Naive thymus-derived CD4-positive, alpha-beta T cell (primary cell): ENCODE measurements at regions not wholly inside any gene's neighbourhood (a gene's known extent, or its start where the extent isn't known, plus 50 kb on each side); places are given as distances from the start of the nearest gene placed in this dataset.

Experiments used
- ATAC-seq: fragments of 150-1000 bp; cut with Tn5 transposase; 2 replicates; pipeline ENCODE4 v1.10.0; 2021; ENCODE audit warnings: mild to moderate bottlenecking, moderate library complexity
- CTCF ChIA-PET: fragments of 350-600 bp; sonication (Branson Sonifier 250); formaldehyde crosslinking; loops from one replicate; lab custom pipeline; 2021; ENCODE audit warnings: antibody characterized with exemption; lab: Charles Lee
- POLR2A ChIA-PET: fragments of 350-600 bp; sonication (Branson Sonifier 250); formaldehyde crosslinking; loops from one replicate; lab custom pipeline; 2021; ENCODE audit warnings: antibody characterized with exemption, inconsistent platforms; lab: Charles Lee
- DNase-seq, 9 donors: peaks; one replicate each; pipeline versions ENCODE4 v3.0.0 to v3.0.0-alpha.2; 2020 to 2022; ENCODE audit warnings: mixed read lengths in 1 of 9
- H3K27ac ChIP-seq: one replicate; pipeline ENCODE4 v1.7.0; 2013; ENCODE audit warnings: mild to moderate bottlenecking, low read depth, low read length, moderate library complexity
- H3K27me3 ChIP-seq, 2 donors: one replicate each; pipeline ENCODE4 v1.7.0; 2013; ENCODE audit warnings: low read length in 2 of 2, mild to moderate bottlenecking in 2 of 2, moderate library complexity in 2 of 2; ENCODE audit not compliant: control insufficient read depth in 2 of 2, insufficient read depth in 2 of 2
- H3K36me3 ChIP-seq, 3 experiments: 1 replicate in 2 of 3; 2 replicates in 1 of 3; pipeline ENCODE4 v1.7.0; 2013; ENCODE audit warnings: low read length in 3 of 3, mild to moderate bottlenecking in 3 of 3, moderate library complexity in 1 of 3; ENCODE audit not compliant: insufficient read depth in 3 of 3, control insufficient read depth in 2 of 3
- H3K4me1 ChIP-seq, 2 donors: one replicate each; pipeline ENCODE4 v1.7.0; 2013; ENCODE audit warnings: low read length in 2 of 2, mild to moderate bottlenecking in 2 of 2, moderate library complexity in 1 of 2; ENCODE audit not compliant: control insufficient read depth in 2 of 2, insufficient read depth in 2 of 2
- H3K4me3 ChIP-seq: 2 replicates; pipeline ENCODE4 v1.7.0; 2013; ENCODE audit warnings: mild to moderate bottlenecking, low read length
- H3K9me3 ChIP-seq, 3 experiments: 1 replicate in 2 of 3; 2 replicates in 1 of 3; pipeline ENCODE4 v1.7.0; 2013; ENCODE audit warnings: low read length in 3 of 3; ENCODE audit not compliant: control insufficient read depth in 2 of 3
- H3K27ac Mint-ChIP-seq, 9 donors: one replicate each; pipeline ENCODE4 v1.8.0; 2020 to 2022; ENCODE audit warnings: mixed read lengths in 9 of 9, mild to moderate bottlenecking in 8 of 9, moderate library complexity in 5 of 9, inconsistent platforms in 2 of 9
- H3K27me3 Mint-ChIP-seq, 5 donors: one replicate each; pipeline ENCODE4 v1.8.0; 2021 to 2022; ENCODE audit warnings: mixed read lengths in 5 of 5, mild to moderate bottlenecking in 1 of 5
- H3K36me3 Mint-ChIP-seq, 5 donors: one replicate each; pipeline ENCODE4 v1.8.0; 2020 to 2022; ENCODE audit warnings: mixed read lengths in 5 of 5, mild to moderate bottlenecking in 3 of 5, inconsistent platforms in 1 of 5
- H3K4me1 Mint-ChIP-seq, 7 donors: one replicate each; pipeline ENCODE4 v1.8.0; 2020 to 2022; ENCODE audit warnings: mixed read lengths in 7 of 7, mild to moderate bottlenecking in 3 of 7, inconsistent platforms in 1 of 7
- H3K4me3 Mint-ChIP-seq, 10 donors: one replicate each; pipeline ENCODE4 v1.8.0; 2020 to 2022; ENCODE audit warnings: mild to moderate bottlenecking in 10 of 10, mixed read lengths in 10 of 10, moderate library complexity in 6 of 10, inconsistent platforms in 2 of 10
- H3K9me3 Mint-ChIP-seq, 11 donors: one replicate each; pipeline ENCODE4 v1.8.0; 2020 to 2022; ENCODE audit warnings: mixed read lengths in 11 of 11, mild to moderate bottlenecking in 4 of 11, inconsistent platforms in 1 of 11, moderate library complexity in 1 of 11
- intact Hi-C, 2 donors: fragments of 100-400 bp; cut with micrococcal nuclease; formaldehyde crosslinking; loops; one replicate each; pipeline ENCODE4 v1.15.1; 2023

DNA sequence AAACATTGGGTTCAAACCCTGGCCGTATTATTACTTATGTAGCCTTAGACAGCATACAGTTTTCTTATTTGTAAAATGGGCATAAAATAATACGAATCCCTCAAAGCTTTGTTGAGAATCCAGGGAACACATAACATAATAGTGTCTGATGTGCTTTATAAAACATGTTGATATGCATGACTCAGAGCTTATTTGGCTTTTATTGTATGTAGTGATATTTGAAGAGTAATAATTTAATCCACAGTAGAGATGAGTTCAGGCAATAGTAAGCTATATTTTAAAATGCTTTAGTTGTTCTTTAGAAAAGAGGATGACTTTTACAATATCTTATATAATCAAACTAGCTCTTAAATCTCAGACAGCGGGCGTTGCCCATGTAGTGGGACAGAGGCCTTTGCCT lies 176.4 kb downstream of the SIM1 start:
- intact Hi-C loops, result no loop called here
- no peaks in the 10 kb centered on the region for H3K9me3 ChIP-seq
- DNase-seq (no peak), ATAC-seq (no peak)
- no peak overlapping the region for H3K4me3 ChIP-seq
- Mint-ChIP-seq H3K27me3 (peaks cover 0 to 4% (median 0%) of the 10 kb centered on the region in 5 donors), H3K4me3 (no peak overlapping the region), H3K36me3 (no peaks in the 10 kb centered on the region), H3K27ac (no peak overlapping the region), H3K9me3 (peaks cover 0 to 3% (median 0%) of the 10 kb centered on the region in 11 donors), H3K4me1 (no peaks in the 10 kb centered on the region)
- H3K27me3 ChIP-seq, result peaks cover 0 to 2% of the 10 kb centered on the region in 2 donors
- H3K36me3 ChIP-seq, result no peaks in the 10 kb centered on the region
- H3K4me1 ChIP-seq, result no peaks in the 10 kb centered on the region
- ChIA-PET CTCF (no interaction called here), POLR2A (no interaction called here)
- H3K27ac ChIP-seq, result no peak overlapping the region

DNA sequence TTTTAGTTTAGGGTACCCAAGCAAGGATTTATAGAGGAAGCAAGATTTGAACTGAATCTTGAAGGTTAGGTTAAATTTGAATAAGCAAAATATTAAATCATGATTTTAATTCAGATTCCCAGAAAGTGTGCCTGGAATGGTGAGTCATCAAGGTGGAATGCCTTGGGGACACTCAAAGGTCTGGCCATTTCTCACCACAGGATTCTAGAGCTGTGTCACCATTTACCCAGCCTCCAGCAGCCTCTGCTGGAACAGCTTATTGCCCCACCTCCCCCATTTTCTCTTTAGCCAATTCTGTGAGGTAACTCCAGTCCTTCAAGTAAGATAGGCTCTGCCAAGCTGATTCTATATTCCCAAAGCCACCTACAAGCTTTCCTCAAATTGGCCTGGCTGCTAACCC lies 181.4 kb downstream of the SIM1 start:
- no peaks in the 10 kb centered on the region for H3K4me1 ChIP-seq
- no peak overlapping the region for H3K27ac ChIP-seq
- H3K27ac Mint-ChIP-seq, result no peak overlapping the region
- H3K4me3 ChIP-seq, result no peak overlapping the region
- ChIA-PET POLR2A (no interaction called here), CTCF (no interaction called here)
- H3K9me3 ChIP-seq, result no peaks in the 10 kb centered on the region
- peaks cover 0 to under 1% of the 10 kb centered on the region in 2 donors for H3K27me3 ChIP-seq
- no peaks in the 10 kb centered on the region for H3K36me3 ChIP-seq
- intact Hi-C loops, result no loop called here
- DNase-seq, result no peak
- no peaks in the 10 kb centered on the region for H3K4me1 Mint-ChIP-seq
- H3K36me3 Mint-ChIP-seq, result no peaks in the 10 kb centered on the region
- H3K9me3 Mint-ChIP-seq, result peaks cover 0 to 3% (median 0%) of the 10 kb centered on the region in 11 donors
- H3K27me3 Mint-ChIP-seq, result peaks cover 0 to 8% (median 4%) of the 10 kb centered on the region in 5 donors
- ATAC-seq, result no peak
- no peak overlapping the region for H3K4me3 Mint-ChIP-seq

DNA sequence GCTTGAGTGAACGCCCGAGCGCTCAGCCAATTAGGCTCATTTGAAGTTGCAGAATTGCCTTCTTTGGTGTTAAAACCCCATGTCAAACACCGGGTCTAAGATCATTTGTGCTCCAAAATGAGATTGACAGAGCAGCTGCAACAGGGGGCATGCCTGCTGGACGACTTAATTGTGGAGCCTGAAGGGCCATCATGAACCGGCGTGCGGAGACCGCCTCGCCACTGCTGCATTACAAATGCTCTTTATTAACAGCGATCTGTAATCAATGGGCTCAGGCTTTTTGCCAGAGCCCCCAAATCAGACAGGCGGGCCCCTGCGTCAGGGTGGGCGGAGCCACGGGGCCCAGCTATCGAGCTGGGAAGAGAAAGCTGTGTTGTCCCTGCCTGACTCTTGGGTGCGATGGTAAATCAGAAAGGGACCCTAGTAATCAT lies 183.2 kb downstream of the SIM1 start:
- Mint-ChIP-seq H3K4me1 (no peaks in the 10 kb centered on the region), H3K36me3 (no peaks in the 10 kb centered on the region), H3K27ac (no peak overlapping the region), H3K4me3 (peak overlapping the region in 1 of 10 donors; percentile 2), H3K27me3 (peaks cover 0 to 8% (median 6%) of the 10 kb centered on the region in 5 donors), H3K9me3 (peaks cover 0 to 3% (median 0%) of the 10 kb centered on the region in 11 donors)
- no peaks in the 10 kb centered on the region for H3K9me3 ChIP-seq
- DNase-seq, result no peak
- H3K27me3 ChIP-seq, result no peaks in the 10 kb centered on the region
- ChIA-PET POLR2A (no interaction called here), CTCF (no interaction called here)
- ATAC-seq, result no peak
- intact Hi-C loops, result no loop called here
- no peak overlapping the region for H3K4me3 ChIP-seq
- no peak overlapping the region for H3K27ac ChIP-seq
- H3K36me3 ChIP-seq, result no peaks in the 10 kb centered on the region
- no peaks in the 10 kb centered on the region for H3K4me1 ChIP-seq

DNA sequence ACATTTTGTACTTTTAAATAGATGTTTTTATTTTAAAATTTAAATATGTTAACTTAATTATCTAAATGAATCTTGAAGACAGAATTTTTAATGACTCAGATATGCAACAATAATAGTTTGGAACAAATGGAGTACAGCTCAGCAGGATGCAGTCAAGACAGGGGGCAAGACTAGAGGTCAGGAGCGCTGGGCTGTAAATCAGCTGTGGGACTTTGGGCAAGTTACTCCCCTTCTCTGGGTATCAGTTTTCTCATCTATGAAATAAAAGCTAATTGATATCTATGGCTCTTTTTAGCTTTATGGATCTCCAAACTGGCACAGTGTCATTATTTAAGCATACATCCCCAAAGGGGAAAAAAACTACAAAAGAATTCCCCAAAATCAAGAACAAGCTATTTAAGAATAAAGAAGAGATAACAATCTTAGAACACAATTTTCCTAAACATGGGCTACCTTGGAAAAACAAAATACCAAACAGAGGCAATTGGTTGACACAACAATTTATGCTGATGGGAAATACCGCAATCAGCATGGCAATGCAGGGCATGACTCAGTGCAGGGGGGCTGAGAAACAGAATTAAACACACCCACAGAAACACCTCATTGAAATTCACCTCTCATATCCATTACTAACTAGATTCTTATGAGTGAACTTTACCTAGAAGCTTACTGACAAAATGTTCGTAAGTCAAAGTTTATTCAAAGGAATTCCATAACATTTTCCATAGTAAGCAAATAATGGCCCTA lies 188.2 kb downstream of the SIM1 start:
- Histone ChIP-seq H3K4me1 (no peaks in the 10 kb centered on the region), H3K36me3 (no peaks in the 10 kb centered on the region), H3K27me3 (no peaks in the 10 kb centered on the region), H3K9me3 (no peaks in the 10 kb centered on the region), H3K4me3 (no peak overlapping the region), H3K27ac (no peak overlapping the region)
- DNase-seq (no peak), ATAC-seq (no peak)
- ChIA-PET POLR2A (no interaction called here), CTCF (interaction anchor here (0.6 kb wide), 1 partner anchor 619 kb away, joined by 3 read pairs; no protein-coding TSS in a partner anchor)
- H3K4me1 Mint-ChIP-seq, result no peaks in the 10 kb centered on the region
- intact Hi-C loops, result no loop called here
- H3K4me3 Mint-ChIP-seq, result no peak overlapping the region
- peaks cover 0 to 4% (median 0%) of the 10 kb centered on the region in 11 donors for H3K9me3 Mint-ChIP-seq
- H3K36me3 Mint-ChIP-seq, result no peaks in the 10 kb centered on the region
- no peak overlapping the region for H3K27ac Mint-ChIP-seq
- peaks cover 0 to 10% (median 6%) of the 10 kb centered on the region in 5 donors for H3K27me3 Mint-ChIP-seq

DNA sequence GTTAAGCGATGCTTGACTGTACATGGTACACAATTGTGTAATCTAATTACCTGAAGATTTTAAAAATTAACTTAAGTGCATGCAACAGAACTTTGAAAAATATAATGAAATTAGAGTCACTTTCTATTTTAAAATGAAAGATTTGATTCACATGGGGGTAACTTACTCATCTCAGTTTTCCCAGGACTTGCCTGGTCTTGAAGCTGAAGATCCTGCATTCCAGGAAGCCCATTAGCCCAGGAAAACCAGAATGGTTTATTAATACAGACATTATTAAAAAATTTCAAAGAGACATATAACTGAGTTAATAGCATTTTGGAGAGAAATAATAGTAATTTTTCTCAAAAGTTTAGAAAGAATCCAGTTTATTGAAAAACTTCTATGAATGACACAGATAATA lies 190.6 kb downstream of the SIM1 start:
- POLR2A ChIA-PET, result no interaction called here
- DNase-seq (no peak), ATAC-seq (no peak)
- H3K36me3 ChIP-seq, result no peaks in the 10 kb centered on the region
- H3K36me3 Mint-ChIP-seq, result no peaks in the 10 kb centered on the region
- H3K27ac ChIP-seq, result no peak overlapping the region
- intact Hi-C loops, result no loop called here
- CTCF ChIA-PET, result no interaction called here
- no peaks in the 10 kb centered on the region for H3K9me3 ChIP-seq
- no peaks in the 10 kb centered on the region for H3K27me3 ChIP-seq
- no peaks in the 10 kb centered on the region for H3K4me1 Mint-ChIP-seq
- H3K27ac Mint-ChIP-seq, result no peak overlapping the region
- no peaks in the 10 kb centered on the region for H3K4me1 ChIP-seq
- H3K27me3 Mint-ChIP-seq, result peaks cover 0 to 7% (median 0%) of the 10 kb centered on the region in 5 donors
- H3K9me3 Mint-ChIP-seq, result peaks cover 0 to 4% (median 0%) of the 10 kb centered on the region in 11 donors
- no peak overlapping the region for H3K4me3 ChIP-seq
- no peak overlapping the region for H3K4me3 Mint-ChIP-seq

DNA sequence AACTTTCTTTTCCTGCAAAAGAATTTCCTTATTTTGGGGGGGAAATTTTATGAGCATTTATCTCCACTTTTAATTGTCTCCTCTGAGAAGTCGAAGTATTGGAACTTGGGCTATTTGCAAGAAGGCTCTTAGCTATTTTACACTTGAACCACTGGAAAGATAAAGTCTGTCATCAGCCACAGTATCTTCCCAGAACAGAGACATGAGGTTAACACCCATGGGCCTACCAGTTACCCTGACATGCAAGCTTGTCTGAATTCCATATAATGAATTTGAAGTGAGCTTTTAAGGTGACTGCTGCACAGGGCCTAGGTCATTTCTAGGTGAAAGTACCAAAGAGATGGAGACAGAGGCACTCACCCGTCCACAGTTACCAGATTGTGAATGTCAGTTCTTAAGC lies 193.1 kb downstream of the SIM1 start:
- no peak for DNase-seq
- no peaks in the 10 kb centered on the region for H3K4me1 ChIP-seq
- intact Hi-C loops, result no loop called here
- no peaks in the 10 kb centered on the region for H3K9me3 ChIP-seq
- H3K36me3 Mint-ChIP-seq, result no peaks in the 10 kb centered on the region
- H3K27me3 Mint-ChIP-seq, result peaks cover 0 to 8% (median 4%) of the 10 kb centered on the region in 5 donors
- no peaks in the 10 kb centered on the region for H3K36me3 ChIP-seq
- H3K4me3 ChIP-seq, result no peak overlapping the region
- peaks cover 0 to 4% (median 0%) of the 10 kb centered on the region in 11 donors for H3K9me3 Mint-ChIP-seq
- CTCF ChIA-PET, result no interaction called here
- H3K27ac Mint-ChIP-seq, result no peak overlapping the region
- POLR2A ChIA-PET, result no interaction called here
- H3K27ac ChIP-seq, result no peak overlapping the region
- no peak overlapping the region for H3K4me3 Mint-ChIP-seq
- H3K4me1 Mint-ChIP-seq, result no peaks in the 10 kb centered on the region
- no peaks in the 10 kb centered on the region for H3K27me3 ChIP-seq
- ATAC-seq, result no peak

DNA sequence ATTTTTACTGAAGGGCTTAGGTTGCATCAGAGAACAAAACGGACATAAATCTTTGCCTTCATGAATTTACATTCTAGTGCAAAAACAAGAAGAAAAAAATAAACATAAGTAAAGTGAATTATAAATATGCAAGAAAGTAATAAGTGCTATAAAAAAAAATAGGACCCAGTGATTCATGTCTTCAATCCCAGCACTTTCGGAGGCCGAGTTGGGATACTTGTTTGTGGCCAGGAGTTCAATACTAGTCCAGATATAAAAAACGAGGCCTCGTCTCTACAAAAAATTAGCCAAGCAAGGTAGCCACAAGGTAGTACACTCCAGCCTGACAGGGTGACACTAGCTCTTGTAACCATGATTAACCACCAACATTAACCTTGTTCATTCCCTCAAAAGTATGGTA lies 193.5 kb downstream of the SIM1 start:
- Histone ChIP-seq H3K9me3 (no peaks in the 10 kb centered on the region), H3K4me1 (no peaks in the 10 kb centered on the region), H3K36me3 (no peaks in the 10 kb centered on the region), H3K27ac (no peak overlapping the region), H3K27me3 (no peaks in the 10 kb centered on the region), H3K4me3 (no peak overlapping the region)
- ChIA-PET POLR2A (no interaction called here), CTCF (no interaction called here)
- H3K27me3 Mint-ChIP-seq, result peaks cover 0 to 6% (median 0%) of the 10 kb centered on the region in 5 donors
- DNase-seq (no peak), ATAC-seq (no peak)
- H3K9me3 Mint-ChIP-seq, result peaks cover 0 to 4% (median 0%) of the 10 kb centered on the region in 11 donors
- H3K27ac Mint-ChIP-seq, result no peak overlapping the region
- intact Hi-C loops, result no loop called here
- no peaks in the 10 kb centered on the region for H3K4me1 Mint-ChIP-seq
- H3K36me3 Mint-ChIP-seq, result no peaks in the 10 kb centered on the region
- no peak overlapping the region for H3K4me3 Mint-ChIP-seq
